Cortex of kidney (tissue), 1 donor: ENCODE measurements at regions not wholly inside any gene's neighbourhood (a gene's known extent, or its start where the extent isn't known, plus 50 kb on each side); places are given as distances from the start of the nearest gene placed in this dataset.

Source experiments
- DNase-seq: peaks from one replicate; lab custom pipeline; 2025; lab: John Stamatoyannopoulos, UW

DNA sequence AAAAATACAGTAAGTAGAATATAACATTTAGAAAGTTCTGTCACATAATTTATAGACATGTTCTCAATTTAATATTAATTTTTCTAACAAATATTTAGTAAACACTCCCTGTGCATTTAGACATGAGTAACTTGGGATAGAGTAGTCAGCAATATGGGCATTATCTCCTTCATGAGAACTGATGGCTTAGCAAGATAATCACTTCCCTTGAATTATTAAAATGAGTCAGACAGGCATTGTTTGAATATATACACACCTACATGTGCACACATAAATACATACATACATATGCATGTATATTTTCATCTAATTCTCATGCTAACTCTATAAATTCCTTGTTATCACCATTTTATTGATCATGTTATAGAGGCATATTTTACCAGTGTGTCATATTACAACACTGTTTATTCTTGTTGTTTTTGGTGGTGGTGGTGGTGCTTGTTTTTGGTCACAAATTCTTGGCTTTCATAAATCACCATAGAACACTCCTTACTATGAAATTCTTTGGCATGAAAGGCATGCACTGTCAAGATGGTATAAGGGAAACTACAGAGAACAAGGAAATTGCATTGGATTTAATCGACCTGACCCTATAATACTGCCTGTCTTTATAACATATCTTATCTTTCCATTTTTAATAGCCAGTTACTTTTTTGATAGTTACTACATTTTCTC is 434.5 kb upstream of the MANEA start:
- DNase-seq, result no peak

DNA sequence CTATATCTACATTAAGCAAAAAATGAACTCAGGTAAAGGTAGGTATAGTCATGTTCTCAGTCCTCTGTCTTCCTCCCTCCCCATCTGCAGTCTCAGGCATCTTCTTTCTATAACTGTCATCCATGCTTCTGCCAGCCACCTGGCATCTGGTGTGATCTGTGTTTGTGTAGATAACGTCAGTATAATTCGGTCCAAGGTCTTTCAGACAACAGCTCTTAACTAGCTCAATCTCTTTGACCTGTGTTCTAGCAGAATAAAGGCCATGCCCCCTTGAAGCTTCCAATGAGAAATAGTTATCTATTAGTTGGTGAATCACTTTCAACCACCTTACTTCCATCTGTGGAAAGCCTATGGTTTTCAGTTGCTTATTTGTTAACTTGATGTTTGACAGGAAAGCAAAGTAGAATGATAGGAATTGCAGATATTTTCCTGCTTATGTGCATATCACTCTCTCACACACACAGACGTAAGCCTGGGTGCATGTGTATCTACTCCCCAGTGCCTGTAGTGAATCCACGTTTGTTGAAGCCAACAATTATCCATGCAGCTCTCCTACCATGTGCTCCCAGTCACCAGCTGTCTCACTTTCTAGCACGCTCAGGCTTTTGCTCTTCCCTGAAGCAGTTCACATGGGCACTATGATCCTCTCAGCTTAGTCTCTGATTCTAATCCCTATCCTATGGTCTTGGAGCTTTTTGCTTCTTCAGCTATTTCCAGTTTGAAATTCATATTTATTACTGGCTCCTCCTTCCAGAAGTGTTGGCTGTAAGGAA is 433.7 kb upstream of the MANEA start:
- DNase-seq, result no peak

- DNase-seq, result no peak
Observed at GRCh38 chr6:95145457-95145856, 431.9 kb upstream of the MANEA start.

GRCh38 chr6:95159557-95159956 is 417.8 kb upstream of the MANEA start:
- DNase-seq, result no peak

DNA sequence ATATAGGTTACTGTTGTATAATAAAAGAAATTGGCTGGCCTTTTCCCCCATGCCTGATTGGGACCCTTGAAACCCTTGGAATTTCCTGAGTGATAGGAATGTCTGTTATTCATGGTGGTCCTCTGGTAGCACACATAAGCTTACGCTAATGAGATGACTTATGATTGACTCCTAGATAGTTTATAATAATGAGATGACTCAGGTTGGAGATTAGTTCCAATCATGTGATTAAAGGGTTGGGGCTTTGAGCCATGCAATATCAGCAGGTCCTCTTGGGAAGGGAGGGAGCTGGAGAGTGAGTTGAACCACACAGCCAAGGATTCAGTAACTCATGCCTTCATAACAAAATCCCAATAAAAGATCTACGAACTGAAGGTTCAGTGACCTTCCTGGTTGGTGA is 407.6 kb upstream of the MANEA start:
- DNase-seq, result no peak

DNA sequence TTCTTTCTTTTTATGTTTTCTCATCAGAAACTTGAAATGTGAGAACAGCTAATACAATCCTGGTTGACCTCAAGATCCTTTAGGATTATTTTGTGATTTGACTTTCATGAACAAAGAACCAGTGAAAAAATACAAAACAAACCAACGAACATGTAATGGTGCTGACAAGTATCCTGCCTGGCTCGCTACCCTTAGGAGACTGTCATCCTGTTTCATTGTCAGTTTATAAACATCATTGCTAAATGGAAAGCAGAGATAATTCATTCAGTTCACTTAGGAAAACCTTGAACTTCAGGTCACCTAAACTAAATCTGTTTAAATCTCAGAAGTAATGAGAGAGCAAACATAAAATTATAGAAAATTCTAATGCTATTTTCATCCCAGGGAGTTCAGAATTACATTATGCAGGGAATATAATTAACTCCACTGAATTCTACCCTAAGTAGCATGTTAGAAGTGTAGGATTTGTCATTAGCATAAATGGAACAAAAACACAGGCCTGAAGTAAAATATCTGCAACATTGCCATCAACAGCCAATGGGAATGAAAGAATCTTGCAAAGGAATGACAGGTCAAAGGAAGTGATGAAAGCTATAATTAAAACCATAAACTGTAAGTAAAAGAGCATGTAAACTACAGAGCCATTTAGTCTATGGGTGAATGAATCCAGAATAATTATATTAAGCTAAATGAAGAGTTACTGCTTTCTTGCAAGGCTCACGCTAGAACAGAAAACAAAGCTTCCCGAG is 401.2 kb upstream of the MANEA start:
- no peak for DNase-seq

DNA sequence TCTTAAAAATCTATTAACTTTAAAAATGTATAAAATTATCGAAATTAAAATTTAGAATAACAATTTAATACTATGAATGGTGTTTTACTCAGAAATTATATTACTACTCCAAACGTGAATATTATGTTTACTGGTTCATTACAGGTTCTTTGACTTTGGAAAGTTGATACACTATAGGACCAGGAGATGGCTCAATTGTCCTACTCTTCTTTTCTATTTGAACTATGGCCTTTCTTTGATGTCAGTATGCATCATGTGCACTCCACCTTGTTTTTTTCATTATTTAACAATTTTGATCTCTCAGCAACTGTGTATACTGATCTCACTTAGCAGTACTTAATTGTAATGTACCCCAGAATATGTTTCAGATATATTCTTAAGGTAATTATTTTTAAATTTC is 391.5 kb upstream of the MANEA start:
- DNase-seq, result no peak

- DNase-seq, result no peak
Observed at GRCh38 chr6:95186710-95187109, 390.6 kb upstream of the MANEA start.

DNA sequence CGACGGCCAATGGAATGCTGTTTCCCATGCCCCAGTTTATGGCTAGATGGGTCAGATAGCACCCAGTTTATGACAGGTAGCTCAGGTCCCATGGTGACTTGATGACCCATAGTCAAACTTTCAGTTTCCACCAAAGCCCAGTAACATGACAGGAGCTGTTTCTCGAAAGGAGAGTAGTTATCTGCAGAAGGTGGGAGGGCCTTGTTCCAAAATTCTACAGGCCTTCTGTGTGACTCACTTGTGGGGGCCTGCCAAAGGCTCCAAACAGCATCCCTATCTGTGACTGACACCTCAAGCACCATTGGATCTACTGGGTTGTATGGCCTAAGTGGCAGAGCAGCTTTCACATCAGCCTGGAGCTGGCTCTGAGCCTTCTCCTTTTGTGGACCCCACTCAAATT is 379.7 kb upstream of the MANEA start:
- DNase-seq, result no peak

DNA sequence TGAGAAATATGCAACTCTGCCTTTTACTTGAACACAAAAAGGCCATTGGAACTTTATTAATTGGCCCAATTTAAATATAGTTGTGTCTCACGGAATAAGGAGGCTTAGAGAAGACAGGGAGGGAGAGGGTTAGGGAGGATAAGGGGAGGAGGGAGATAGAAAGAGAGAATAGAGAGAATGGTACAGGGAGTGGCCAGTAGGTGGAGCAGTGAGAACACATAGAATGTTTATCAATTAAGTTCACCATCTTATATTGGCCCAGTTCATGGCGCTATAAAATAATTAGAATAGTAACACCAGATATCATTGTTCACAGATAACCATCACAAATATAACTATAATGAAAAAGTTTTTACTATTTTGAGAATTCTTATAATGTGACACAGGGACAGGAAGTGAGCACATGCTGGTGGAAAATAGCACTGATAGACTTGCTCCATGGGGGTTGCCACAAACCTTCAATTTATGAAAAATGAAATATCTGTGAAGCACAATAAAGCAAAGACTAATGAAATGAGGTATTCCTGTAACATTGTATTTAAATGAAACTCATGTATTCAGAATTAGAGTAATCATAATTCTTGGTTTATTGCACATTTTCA is 374.1 kb upstream of the MANEA start:
- DNase-seq, result no peak

DNA sequence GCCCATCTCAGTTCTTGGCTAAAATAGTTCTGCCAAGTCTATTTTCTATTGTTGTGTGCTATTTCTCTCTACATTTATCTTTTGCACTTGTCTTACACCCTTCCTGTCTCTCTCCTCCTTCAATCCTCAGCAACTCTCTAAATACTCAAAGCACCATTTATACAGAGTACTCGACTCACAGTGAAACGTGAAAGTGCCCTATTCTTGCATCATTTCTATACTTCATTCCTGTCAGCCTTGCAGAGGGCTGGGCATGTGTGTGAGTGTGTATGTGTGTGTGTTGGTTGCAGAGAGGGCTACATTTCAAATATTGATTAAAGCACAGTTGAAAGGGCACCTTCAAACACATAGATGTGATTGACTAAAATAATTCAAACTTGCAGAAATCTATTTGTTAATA is 373.2 kb upstream of the MANEA start:
- DNase-seq, result no peak

- no peak for DNase-seq
Observed at GRCh38 chr6:95208621-95209020, 368.7 kb upstream of the MANEA start.

DNA sequence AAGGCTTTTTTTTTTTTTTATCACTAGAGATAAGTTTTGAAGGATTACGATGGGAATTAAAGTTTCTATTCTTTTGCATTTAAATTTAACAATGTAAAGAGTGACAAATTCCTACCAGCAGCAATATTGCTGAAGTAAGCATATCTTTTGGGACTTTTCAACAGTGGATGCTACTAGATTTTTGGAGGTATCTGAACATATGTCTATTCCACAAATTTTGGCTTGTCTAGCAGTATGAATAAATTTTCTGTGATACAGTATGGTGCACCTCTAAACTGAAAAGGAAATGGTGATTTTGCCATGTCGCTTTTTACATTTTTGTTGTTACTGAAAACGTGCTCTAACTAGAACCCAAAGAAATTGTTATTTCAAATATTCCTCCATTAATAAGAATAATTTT is 368.3 kb upstream of the MANEA start:
- DNase-seq, result no peak

GRCh38 chr6:95216555-95216954 is 360.8 kb upstream of the MANEA start:
- no peak for DNase-seq

DNA sequence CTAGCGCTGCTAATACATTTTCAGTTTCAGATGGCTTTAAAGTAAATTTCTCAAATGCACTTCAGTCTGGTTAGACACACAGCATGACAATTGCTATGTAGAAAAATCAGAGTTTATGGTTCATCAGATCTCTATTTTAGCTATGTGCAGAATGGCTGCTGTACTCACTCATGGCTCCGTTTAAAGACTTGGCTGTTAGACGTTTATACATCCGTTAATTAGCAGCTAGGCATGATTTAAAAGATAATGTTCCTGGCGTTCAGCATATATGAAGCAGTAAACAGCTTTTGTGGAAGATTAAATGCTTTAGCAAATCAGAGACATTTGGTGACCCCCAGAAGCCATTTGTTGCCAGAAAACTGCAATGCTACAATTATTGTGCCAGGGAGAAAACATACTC is 350.0 kb upstream of the MANEA start:
- DNase-seq, result no peak

- DNase-seq, result no peak
Observed at GRCh38 chr6:95228636-95229035, 348.7 kb upstream of the MANEA start.

- DNase-seq, result no peak
Observed at GRCh38 chr6:95230071-95230740, 347.1 kb upstream of the MANEA start.

DNA sequence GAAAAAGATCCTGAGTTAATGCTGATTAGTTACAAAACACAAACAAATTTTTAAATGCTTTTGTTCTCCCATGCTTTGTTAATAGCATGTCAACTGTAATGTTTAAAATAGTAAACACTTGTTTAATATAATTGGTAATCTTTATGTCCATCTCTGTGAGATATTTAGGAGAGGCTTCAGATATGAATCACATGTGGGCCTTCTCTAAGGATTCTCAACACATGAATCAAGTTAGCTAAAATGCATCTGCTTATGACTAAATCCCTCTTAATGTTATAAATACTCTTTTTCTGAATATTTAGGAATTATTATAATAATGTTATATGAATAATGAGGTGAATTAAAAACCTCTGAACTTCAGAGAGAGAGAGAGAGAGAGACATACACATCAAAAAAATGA is 345.9 kb upstream of the MANEA start:
- no peak for DNase-seq

DNA sequence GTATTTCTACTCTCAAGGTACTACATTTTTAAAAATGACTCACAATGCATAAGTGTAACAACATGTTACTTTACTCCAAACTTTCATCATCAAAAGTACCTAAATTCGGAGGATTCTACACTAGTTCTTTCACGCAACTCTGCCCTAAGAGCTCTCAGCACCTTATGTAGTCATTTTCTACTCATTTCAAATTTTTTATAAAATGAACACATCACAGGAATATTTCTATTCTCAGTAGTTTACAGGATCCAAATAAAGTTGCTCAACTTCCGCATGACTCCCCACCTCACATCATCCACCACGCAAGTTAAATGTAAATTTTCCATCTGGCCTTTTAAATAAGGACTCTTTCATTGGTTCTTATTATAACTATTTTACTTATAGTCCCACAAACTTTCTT is 344.9 kb upstream of the MANEA start:
- DNase-seq, result no peak

GRCh38 chr6:95233879-95234278 is 343.5 kb upstream of the MANEA start:
- no peak for DNase-seq

- DNase-seq, result no peak
Observed at GRCh38 chr6:95240514-95240913, 336.8 kb upstream of the MANEA start.

GRCh38 chr6:95242560-95242959 is 334.8 kb upstream of the MANEA start:
- no peak for DNase-seq
